Suprapubic skin (tissue), 3 donors: ENCODE measurements at regions not wholly inside any gene's neighbourhood (a gene's known extent, or its start where the extent isn't known, plus 50 kb on each side); places are given as distances from the start of the nearest gene placed in this dataset.

ENCODE experiments used
- POLR2A ChIP-seq, 2 donors: fragments of 450-650 bp; IDR thresholded peaks; one replicate each; pipeline ENCODE4 v1.6.1; 2017; ENCODE audit warnings: antibody characterized with exemption in 2 of 2, mild to moderate bottlenecking in 2 of 2, moderate library complexity in 2 of 2
- TF ChIP-seq, protein P1 (sequence below), 2 donors: fragments of 200-600 bp in 1 of 2; fragments of 450-650 bp in 1 of 2; sonication (generic) in 1 of 2; IDR thresholded peaks; one replicate each; pipeline ENCODE4 v1.5.1; 2016 to 2019; ENCODE audit warnings: antibody characterized with exemption in 2 of 2, mild to moderate bottlenecking in 1 of 2, moderate library complexity in 1 of 2

DNA sequence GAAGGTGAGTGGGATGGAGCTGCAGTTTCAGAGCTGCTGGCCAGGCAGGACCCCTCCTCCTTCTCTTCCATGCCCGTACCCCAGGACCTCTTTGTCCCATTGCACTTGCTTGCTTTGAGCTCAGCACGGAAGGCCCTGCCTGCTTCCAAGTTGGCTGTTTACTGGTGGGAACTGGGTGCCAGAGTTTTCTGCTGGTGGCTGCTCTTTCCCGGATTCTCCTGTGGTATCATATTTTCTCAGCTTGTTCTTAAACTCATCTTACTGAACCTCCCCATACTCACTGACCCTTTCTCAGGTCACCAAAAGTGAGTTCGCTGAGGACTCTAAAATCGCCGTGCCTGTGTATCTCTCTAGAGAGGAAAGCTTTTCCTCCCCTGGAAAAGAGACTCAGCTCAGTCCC is 297.7 kb upstream of the TNP1 start:
- TF ChIP-seq, protein P1, sequence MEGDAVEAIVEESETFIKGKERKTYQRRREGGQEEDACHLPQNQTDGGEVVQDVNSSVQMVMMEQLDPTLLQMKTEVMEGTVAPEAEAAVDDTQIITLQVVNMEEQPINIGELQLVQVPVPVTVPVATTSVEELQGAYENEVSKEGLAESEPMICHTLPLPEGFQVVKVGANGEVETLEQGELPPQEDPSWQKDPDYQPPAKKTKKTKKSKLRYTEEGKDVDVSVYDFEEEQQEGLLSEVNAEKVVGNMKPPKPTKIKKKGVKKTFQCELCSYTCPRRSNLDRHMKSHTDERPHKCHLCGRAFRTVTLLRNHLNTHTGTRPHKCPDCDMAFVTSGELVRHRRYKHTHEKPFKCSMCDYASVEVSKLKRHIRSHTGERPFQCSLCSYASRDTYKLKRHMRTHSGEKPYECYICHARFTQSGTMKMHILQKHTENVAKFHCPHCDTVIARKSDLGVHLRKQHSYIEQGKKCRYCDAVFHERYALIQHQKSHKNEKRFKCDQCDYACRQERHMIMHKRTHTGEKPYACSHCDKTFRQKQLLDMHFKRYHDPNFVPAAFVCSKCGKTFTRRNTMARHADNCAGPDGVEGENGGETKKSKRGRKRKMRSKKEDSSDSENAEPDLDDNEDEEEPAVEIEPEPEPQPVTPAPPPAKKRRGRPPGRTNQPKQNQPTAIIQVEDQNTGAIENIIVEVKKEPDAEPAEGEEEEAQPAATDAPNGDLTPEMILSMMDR (IDR thresholded peaks at IDR 0.05): no peak
- TF ChIP-seq POLR2A (IDR thresholded peaks at IDR 0.05): no peak
